ENCODE measurements at regions not wholly inside any gene's neighbourhood (a gene's known extent, or its start where the extent isn't known, plus 50 kb on each side); places are given as distances from the start of the nearest gene placed in this dataset.

DNA sequence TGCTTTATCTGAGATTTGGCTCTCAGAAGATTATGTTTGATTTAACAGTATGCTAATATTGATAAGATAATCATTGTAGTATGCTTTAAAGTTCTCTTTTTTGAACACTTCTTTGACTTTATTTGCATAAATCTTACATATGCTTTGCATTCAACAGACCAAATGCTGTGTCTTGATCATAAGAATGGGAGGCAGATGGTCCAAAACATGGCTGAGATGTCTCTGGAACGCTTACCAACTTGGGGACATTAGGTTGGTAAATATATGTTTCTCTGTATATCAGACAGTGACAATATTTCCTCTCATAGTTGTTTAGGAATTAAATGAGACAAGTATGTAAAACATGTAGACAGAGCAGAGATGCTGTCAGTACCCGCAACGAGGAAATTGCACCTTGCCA is 197.9 kb upstream of the CTNND2 start:
- Histone ChIP-seq H2BK120ac (ENCODE audit: low read depth, low read length, poor library complexity, severe bottlenecking) (no peak overlapping the region), H3K56ac (ENCODE audit: insufficient read length, low read depth, low read length) (no peak overlapping the region), H3K9ac (ENCODE audit: extremely low read depth, insufficient read length, low read length) (no peak overlapping the region), H2BK12ac (ENCODE audit: insufficient read length, low read depth, low read length) (no peak overlapping the region), H4K5ac (ENCODE audit: insufficient read length, low read depth, low read length) (no peak overlapping the region), H4K20me1 (ENCODE audit: control insufficient read depth, insufficient read depth, insufficient read length) (no peaks in the 10 kb centered on the region), H2AFZ (ENCODE audit: low read length) (no peak overlapping the region), H3K23ac (ENCODE audit: insufficient read length, low read depth, low read length) (no peak overlapping the region), H3K18ac (ENCODE audit: insufficient read length, low read depth, low read length) (no peak overlapping the region), H2BK5ac (ENCODE audit: insufficient read length, low read length) (no peak overlapping the region), H3K4me1 (ENCODE audit: insufficient read depth, low read length) (no peaks in the 10 kb centered on the region), H3K4ac (ENCODE audit: low read depth, low read length) (no peak overlapping the region), H3T11ph (ENCODE audit: low read length) (no peak overlapping the region), H3K23me2 (ENCODE audit: insufficient read length, low read depth, low read length, poor library complexity, severe bottlenecking) (no peaks in the 10 kb centered on the region), H3K79me2 (ENCODE audit: insufficient read depth, low read length) (no peaks in the 10 kb centered on the region), H3K9me3 (ENCODE audit: control insufficient read depth, low read depth, low read length) (no peaks in the 10 kb centered on the region), H3K79me1 (ENCODE audit: insufficient read depth, low read depth, low read length, poor library complexity, severe bottlenecking) (no peaks in the 10 kb centered on the region), H4K91ac (ENCODE audit: insufficient read length, low read depth, low read length) (no peak overlapping the region), H2AK5ac (ENCODE audit: insufficient read length, low read length) (no peak overlapping the region), H3K27ac (ENCODE audit: insufficient read length, low read depth, low read length) (no peak overlapping the region), H4K8ac (replicated peaks; ENCODE audit: insufficient read length, low read depth, low read length) (no peak overlapping the region), H3K27me3 (ENCODE audit: insufficient read depth, low read length) (no peaks in the 10 kb centered on the region), H2BK15ac (ENCODE audit: low read depth, low read length) (no peak overlapping the region), H3K14ac (ENCODE audit: insufficient read depth, low read length) (no peak overlapping the region), H2BK20ac (ENCODE audit: low read depth, low read length, poor library complexity, severe bottlenecking) (no peak overlapping the region), H3K4me2 (ENCODE audit: insufficient read depth, insufficient read length, low read length) (no peak overlapping the region)
- no peak for DNase-seq
- peak overlapping the region in 1 of 3 experiments; percentile 32; a peak in 1 of 7 replicates for H3K27ac Mint-ChIP-seq
- H3K36me3 Mint-ChIP-seq (ENCODE audit: insufficient read depth in 1 of 3, low read depth in 3 of 3): no peaks in the 10 kb centered on the region
- TF ChIP-seq, protein P1, sequence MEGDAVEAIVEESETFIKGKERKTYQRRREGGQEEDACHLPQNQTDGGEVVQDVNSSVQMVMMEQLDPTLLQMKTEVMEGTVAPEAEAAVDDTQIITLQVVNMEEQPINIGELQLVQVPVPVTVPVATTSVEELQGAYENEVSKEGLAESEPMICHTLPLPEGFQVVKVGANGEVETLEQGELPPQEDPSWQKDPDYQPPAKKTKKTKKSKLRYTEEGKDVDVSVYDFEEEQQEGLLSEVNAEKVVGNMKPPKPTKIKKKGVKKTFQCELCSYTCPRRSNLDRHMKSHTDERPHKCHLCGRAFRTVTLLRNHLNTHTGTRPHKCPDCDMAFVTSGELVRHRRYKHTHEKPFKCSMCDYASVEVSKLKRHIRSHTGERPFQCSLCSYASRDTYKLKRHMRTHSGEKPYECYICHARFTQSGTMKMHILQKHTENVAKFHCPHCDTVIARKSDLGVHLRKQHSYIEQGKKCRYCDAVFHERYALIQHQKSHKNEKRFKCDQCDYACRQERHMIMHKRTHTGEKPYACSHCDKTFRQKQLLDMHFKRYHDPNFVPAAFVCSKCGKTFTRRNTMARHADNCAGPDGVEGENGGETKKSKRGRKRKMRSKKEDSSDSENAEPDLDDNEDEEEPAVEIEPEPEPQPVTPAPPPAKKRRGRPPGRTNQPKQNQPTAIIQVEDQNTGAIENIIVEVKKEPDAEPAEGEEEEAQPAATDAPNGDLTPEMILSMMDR (conservative IDR thresholded peaks at IDR 0.05): no peak
- no peaks in the 10 kb centered on the region for H3K27me3 Mint-ChIP-seq (ENCODE audit: low read depth)
- no peaks in the 10 kb centered on the region; a peak in 1 of 5 replicates for H3K9me3 Mint-ChIP-seq
- WGBS (ENCODE audit: extremely low coverage, insufficient read length, low lambda C conversion rate): no CpG with 5 or more reads among the region's 3 CpGs
- no peak overlapping the region for H3K4me3 Mint-ChIP-seq
- H3K4me1 Mint-ChIP-seq: peaks cover 5 to 6% of the 10 kb centered on the region in 2 experiments
